Bronchial epithelial cell (primary cell): ENCODE measurements at regions not wholly inside any gene's neighbourhood (a gene's known extent, or its start where the extent isn't known, plus 50 kb on each side); places are given as distances from the start of the nearest gene placed in this dataset.
"Not testable (repeated sequence)": the region's sequence is repeated elsewhere in the genome, so short reads cannot be mapped to it uniquely, and the experiment has no call there.

ENCODE experiments used
- DNase-seq: peaks from one replicate; pipeline ENCODE4 v3.0.0-alpha.2; 2010; ENCODE audit warnings: low read depth
- FAIRE-seq: peaks from 2 replicates; lab custom pipeline; 2011; peaks lifted over from hg19 to GRCh38; lab: Jason Lieb, UNC
- H3K27me3 ChIP-seq: 2 replicates; pipeline ENCODE4 v1.5.1; 2011; ENCODE audit warnings: low read length; ENCODE audit not compliant: control insufficient read depth, insufficient read depth
- H3K36me3 ChIP-seq: 2 replicates; pipeline ENCODE4 v1.5.1; 2011; ENCODE audit warnings: low read length; ENCODE audit not compliant: control insufficient read depth, insufficient read depth
- H3K4me3 ChIP-seq: 2 replicates; pipeline ENCODE4 v1.5.1; 2011; ENCODE audit warnings: mild to moderate bottlenecking, low read depth, low read length, control low read depth
- TF ChIP-seq, protein P1 (sequence below): IDR thresholded peaks from 2 replicates; pipeline ENCODE4 v1.5.1; 2011; ENCODE audit warnings: mild to moderate bottlenecking, moderate library complexity, low read length, control low read depth, inconsistent platforms; ENCODE audit not compliant: insufficient read depth, severe bottlenecking

DNA sequence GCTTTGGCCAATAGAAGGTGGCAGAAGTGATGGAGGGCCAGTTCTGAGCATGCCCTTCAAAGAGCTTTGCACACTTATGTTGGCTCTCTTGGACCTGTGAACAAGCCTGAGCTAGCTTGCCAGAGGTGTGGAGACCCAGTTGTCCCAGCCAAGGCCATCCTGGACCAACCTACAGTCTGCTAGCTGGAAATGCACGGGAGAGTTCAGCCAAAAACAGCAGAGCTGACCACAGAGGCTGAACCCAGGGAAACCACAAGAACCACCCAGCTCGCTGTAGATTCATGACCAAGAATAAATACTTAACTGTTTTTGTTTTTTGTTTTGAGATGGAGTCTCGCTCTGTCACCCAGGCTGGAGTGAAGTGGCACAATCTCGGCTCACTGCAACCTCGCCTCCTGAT, 65.4 kb upstream of the HAND1 start:
- Histone ChIP-seq H3K4me3 (no peak overlapping the region), H3K36me3 (no peaks in the 10 kb centered on the region), H3K27me3 (no peaks in the 10 kb centered on the region)
- DNase-seq (no peak), FAIRE-seq (no peak)
- TF ChIP-seq, protein P1, sequence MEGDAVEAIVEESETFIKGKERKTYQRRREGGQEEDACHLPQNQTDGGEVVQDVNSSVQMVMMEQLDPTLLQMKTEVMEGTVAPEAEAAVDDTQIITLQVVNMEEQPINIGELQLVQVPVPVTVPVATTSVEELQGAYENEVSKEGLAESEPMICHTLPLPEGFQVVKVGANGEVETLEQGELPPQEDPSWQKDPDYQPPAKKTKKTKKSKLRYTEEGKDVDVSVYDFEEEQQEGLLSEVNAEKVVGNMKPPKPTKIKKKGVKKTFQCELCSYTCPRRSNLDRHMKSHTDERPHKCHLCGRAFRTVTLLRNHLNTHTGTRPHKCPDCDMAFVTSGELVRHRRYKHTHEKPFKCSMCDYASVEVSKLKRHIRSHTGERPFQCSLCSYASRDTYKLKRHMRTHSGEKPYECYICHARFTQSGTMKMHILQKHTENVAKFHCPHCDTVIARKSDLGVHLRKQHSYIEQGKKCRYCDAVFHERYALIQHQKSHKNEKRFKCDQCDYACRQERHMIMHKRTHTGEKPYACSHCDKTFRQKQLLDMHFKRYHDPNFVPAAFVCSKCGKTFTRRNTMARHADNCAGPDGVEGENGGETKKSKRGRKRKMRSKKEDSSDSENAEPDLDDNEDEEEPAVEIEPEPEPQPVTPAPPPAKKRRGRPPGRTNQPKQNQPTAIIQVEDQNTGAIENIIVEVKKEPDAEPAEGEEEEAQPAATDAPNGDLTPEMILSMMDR = no peak

DNA sequence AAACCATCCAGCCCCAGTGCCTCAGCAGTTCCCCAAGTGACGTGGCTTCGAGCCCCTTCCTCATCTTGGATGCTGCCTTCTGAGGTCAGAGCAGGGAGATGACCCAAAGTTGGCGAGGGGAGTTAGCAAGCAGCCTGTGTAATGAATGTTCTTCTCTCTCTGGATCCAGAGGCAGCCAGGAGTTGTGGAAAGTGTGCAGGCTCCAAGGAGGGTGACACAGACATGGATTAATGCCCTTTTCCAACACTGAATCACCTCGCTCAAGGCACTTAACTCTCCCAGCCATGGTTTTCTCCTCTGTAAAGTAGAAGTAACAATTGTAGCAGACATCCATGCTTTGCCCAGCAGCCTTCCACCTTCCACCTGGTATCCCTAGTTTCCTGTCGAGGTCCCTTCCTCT, 64.6 kb upstream of the HAND1 start:
- no peak overlapping the region for H3K4me3 ChIP-seq
- H3K36me3 ChIP-seq = no peaks in the 10 kb centered on the region
- no peak for FAIRE-seq
- no peak for DNase-seq
- no peaks in the 10 kb centered on the region for H3K27me3 ChIP-seq
- TF ChIP-seq, protein P1 = no peak

DNA sequence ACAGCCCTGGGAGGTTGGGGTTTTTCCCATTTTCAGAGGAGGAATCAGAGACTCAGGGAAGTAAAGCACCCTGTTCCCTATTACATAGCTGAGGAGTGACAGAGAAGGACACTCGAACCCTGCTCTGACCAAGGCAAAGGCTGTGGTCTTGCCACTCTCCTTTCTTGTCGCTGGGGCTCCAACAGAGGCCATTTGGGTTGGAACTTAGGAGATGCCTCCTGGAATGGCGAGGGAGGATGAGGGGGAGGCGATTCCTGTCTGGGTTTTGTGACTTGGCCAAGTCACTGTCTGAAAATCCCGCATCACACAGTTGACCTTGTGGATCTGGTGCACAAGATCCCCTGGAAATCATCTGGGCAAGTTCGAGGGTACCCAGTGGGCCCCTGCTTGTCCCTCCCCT, 64.0 kb upstream of the HAND1 start:
- DNase-seq (no peak), FAIRE-seq (peak; percentile 18)
- TF ChIP-seq, protein P1 = no peak
- H3K27me3 ChIP-seq = no peaks in the 10 kb centered on the region
- no peaks in the 10 kb centered on the region for H3K36me3 ChIP-seq
- H3K4me3 ChIP-seq = no peak overlapping the region

DNA sequence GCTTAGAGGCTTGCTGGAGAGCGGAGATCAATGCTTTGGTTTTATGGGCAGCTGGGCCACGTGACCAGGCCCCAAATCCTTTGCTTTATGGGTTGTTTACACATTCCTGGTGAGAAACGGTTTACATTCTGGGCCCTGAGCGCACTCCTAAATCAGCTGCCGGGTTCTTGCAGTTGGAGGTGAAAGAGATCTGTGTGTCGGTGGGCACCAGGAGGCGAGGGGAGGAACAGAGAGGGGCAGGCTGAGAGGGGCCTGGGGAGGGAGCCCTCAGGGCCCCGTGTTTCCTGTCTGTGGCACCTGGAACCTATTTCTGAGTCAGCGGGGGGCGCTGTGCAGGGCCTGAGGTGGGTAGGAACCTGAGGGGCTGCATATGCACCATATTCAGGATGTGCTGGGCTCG, 63.5 kb upstream of the HAND1 start:
- DNase-seq (no peak), FAIRE-seq (no peak)
- H3K4me3 ChIP-seq = no peak overlapping the region
- no peaks in the 10 kb centered on the region for H3K27me3 ChIP-seq
- TF ChIP-seq, protein P1 = peak; percentile 19
- H3K36me3 ChIP-seq = no peaks in the 10 kb centered on the region

DNA sequence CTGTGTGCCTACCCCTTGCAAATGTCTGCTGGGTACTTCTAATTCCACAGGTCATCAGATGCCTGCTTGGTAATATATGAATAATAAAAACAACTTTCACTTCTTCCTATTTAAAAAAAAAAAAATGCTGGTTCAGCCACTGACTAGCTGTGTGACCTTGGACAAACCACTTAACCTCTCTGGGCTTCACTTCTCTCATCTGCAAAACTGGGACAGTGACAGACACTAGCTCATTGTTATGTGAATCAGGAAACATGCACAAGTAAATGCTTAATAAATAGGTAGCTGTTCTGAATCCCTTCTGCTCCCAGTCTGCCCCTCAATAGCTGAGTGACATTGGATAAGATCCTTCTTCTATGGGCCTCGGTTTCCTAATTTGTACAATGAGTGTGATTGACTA, 62.6 kb upstream of the HAND1 start:
- DNase-seq (no peak), FAIRE-seq (no peak)
- Histone ChIP-seq H3K36me3 (no peaks in the 10 kb centered on the region), H3K4me3 (no peak overlapping the region), H3K27me3 (no peaks in the 10 kb centered on the region)
- TF ChIP-seq, protein P1 = no peak

DNA sequence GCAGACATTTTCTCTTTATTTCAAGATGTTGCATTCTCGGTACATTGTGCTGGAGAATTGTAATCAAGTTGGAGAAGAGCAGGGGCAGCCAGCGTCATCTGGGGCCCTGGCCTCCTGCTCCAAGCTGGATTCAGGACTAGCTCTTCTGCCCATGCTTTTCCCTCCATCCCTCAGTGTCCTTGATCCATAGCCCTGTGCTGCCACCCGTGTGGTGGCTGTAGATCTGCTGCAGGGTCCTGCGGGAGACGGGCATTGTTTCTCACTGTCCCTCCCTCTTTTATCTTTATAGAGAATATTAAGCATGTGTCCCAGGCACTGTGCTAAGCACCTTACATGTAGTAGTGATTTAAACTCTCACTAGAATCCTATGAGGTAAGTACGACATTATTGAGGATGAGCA, 60.5 kb upstream of the HAND1 start:
- TF ChIP-seq, protein P1 = no peak
- Histone ChIP-seq H3K27me3 (no peaks in the 10 kb centered on the region), H3K4me3 (no peak overlapping the region), H3K36me3 (no peaks in the 10 kb centered on the region)
- FAIRE-seq = no peak
- no peak for DNase-seq

DNA sequence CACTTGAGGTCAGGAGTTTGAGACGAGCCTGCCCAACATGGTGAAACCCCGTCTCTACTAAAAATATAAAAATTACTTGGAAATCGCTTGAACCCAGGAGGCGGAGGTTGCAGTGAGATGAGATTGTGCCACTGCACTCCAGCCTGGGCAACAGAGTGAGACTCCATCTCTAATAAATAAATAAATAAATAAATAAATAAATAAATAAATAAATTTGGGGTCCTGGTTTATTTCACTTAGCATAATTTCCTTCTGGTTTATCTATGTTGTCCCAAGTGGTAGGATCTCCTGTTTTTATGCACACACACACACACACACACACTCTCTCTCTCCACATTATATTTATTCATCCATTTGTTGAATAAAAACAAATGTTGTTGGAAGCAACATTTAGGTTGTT, 58.4 kb upstream of the HAND1 start:
- not testable (repeated sequence) for H3K4me3 ChIP-seq, H3K27me3 ChIP-seq, FAIRE-seq, H3K36me3 ChIP-seq, DNase-seq
